ENCODE measurements at regions not wholly inside any gene's neighbourhood (a gene's known extent, or its start where the extent isn't known, plus 50 kb on each side); places are given as distances from the start of the nearest gene placed in this dataset.
"Not testable (repeated sequence)": the region's sequence is repeated elsewhere in the genome, so short reads cannot be mapped to it uniquely, and the experiment has no call there.

DNA sequence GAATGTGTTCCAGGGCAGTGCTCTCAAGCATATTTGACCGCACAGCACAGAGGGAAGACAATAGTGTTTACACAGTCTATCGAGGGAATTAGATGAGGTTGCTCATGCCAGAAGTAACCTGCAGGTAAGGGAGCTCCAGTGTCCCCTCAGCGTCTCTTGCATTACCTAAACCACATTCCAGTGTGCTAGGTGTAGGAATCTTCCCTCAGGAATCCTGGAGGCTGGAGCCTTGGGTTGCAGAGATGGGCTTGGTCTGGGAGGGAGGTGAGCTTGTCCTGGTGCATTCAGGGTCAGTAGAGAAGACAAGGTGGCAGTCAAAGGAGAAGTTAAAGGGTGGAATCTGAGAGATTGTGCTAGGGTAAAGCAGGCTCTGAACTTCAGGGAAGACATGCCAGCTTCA lies 56.3 kb downstream of the SOX14 start:
- DNase-seq, result no peak

GRCh38 chr3:137835096-137835495 lies 71.0 kb downstream of the SOX14 start:
- no peak for DNase-seq

DNA sequence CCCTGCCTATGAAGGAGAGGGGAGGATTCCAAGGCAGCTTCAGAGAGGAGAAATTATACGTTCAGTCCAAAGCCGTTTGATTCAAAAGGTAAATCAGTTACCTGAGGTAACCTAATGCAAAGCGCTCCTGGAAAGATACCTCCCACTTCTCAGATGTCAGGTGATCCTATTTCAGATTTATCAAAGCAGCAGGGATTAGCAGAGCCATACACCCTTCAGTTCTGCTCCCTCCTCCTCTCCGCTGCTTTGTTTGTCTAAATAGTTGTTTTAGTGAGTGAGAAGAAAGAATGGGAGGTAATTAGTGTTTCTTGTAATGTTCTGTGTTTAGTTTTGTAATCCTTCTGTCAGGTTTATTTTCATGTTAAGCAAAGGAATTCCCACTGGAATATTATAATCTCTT lies 81.1 kb downstream of the SOX14 start:
- DNase-seq, result no peak

- no peak for DNase-seq
Observed at GRCh38 chr3:137845666-137846065, 81.6 kb downstream of the SOX14 start.

DNA sequence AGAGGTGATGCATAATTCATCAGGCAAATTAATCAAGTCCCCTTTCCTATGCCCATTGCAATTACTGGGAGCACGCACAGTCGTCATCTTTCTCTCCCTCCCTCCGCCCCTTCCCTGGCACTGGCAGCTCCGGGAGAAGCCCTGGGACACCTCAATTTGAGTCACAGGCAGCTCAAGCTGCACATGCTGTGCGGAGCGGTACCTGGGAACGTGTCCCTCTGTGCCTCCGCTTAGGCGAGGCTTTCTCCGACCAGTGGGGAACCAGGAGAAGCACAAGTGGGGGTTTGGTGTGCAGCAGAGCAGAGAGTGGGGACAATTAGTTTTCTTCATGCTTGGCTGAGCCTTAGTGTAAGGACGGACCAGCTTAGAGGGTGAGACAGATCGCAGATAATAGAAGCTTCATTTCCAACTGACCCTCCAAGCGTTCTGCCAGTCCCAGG lies 88.3 kb downstream of the SOX14 start:
- no peak for DNase-seq

- no peak for DNase-seq
Observed at GRCh38 chr3:137854533-137855261, 90.6 kb downstream of the SOX14 start.

DNA sequence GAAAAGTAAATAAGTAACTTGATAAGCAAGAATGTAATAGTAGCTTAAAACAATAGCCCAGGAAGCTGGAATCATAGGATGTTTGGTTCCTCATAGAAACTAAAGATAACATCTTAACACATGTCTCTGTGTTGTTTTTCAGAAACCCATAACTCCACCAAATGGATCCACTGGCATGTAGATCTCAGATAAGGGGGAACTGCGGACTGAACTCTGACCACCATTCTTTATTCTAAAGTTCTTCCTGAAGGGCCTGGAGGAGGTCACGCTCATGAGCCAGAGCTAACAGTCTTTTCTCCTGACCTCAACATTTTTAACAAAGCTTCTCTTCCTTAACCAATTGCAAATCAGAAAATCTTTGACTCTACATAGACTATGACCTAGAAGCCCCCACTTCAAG lies 101.9 kb downstream of the SOX14 start:
- no peak for DNase-seq

GRCh38 chr3:137866933-137867332 lies 102.8 kb downstream of the SOX14 start:
- DNase-seq, result no peak

GRCh38 chr3:137867611-137868010 lies 103.5 kb downstream of the SOX14 start:
- DNase-seq, result no peak

- no peak for DNase-seq
Observed at GRCh38 chr3:137869022-137869421, 104.9 kb downstream of the SOX14 start.

DNA sequence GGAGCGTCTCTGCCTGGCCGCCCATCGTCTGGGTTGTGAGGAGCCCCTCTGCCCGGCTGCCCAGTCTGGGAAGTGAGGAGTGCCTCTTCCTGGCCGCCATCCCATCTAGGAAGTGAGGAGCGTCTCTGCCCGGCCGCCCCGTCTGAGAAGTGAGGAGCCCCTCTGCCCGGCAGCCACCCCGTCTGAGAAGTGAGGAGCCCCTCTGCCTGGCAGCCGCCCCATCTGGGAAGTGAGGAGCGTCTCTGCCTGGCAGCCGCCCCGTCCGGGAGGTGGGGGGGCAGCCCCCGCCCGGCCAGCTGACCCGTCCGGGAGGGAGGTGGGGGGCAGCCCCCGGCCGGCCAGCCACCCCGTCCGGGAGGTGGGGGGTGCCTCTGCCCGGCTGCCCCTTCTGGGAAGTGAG lies 108.5 kb downstream of the SOX14 start:
- not testable (repeated sequence) for DNase-seq

- not testable (repeated sequence) for DNase-seq
Observed at GRCh38 chr3:137896842-137897241, 113.1 kb upstream of the CLDN18 start.

GRCh38 chr3:137906985-137907649 lies 102.8 kb upstream of the CLDN18 start:
- DNase-seq, result no peak

GRCh38 chr3:137924628-137925027 lies 85.3 kb upstream of the CLDN18 start:
- no peak for DNase-seq

GRCh38 chr3:137925080-137925479 lies 84.9 kb upstream of the CLDN18 start:
- DNase-seq, result no peak

GRCh38 chr3:137926991-137927390 lies 83.0 kb upstream of the CLDN18 start:
- no peak for DNase-seq

DNA sequence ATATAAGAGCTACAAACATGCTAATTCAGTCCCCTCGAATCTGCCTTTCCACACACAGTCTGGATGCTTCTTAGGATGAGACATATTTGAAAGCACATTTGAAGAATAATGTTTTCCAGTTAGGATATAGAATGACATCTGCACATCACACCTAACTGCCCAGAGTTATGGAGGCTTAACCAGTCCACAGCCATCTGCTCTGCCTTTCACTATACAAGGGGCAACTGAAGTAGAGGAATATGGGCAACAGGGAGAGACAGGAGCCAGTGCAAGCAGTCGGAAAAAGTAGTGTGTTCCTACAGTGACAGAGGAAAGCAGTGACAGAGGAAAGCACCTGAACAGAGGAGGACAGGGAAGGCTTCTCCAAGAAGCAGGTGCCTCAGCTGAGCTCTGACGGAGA lies 79.0 kb upstream of the CLDN18 start:
- DNase-seq, result no peak

GRCh38 chr3:137938876-137939275 lies 71.1 kb upstream of the CLDN18 start:
- DNase-seq, result no peak

GRCh38 chr3:137944593-137944992 lies 65.4 kb upstream of the CLDN18 start:
- DNase-seq, result no peak

GRCh38 chr3:137946356-137946973 lies 63.5 kb upstream of the CLDN18 start:
- DNase-seq, result peak in 19 of 56 donors; percentile 1 to 38 (median 5)

DNA sequence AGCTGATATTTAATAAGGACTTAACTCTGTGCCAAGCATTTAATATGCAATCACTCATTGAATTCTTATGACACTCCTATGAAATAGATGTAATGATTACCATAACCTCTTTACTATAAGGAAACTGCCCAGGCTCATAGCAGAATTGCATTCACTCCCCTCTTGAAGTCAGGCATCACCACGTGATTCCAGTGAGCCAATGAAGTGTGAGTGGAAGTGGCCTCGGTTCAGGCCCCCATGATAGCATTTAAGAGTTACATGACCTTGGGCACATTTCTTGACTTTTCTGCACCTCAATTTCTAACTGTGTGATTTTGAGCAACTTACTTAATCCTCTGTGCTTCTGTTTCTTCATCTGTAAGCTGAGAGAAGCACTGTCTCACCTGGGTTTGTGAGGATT lies 62.8 kb upstream of the CLDN18 start:
- DNase-seq, result no peak

DNA sequence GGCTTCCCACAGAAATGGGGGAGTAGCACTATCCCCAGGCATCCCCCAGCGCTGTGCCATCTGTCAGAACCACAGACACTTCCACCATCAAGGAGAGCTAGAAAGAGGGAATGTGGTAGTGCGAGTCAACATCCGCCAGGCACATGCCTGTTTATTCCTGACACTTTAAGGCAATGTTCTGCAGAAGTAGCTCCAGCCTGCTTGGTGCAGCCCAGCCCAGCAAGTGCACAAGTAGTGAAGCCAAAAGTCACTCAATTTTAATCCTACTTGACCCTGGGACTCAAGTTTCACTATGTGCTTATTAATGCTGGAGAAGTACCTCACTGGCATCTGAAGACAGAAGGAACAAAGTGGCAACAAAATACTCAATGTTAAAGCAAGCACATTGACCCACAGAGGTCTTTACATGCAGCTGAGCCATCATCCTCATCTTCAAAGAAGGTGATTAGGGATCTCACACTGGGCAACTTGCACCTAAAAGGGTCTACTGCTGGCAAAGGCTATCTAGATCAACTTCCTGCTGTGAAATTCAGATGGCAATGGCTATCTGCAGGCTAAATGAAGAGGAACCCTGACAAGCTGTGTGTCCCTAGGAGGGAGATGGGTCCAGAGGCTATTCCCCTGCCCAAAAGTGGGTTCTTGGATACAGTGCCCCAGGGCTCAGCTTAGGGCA lies 61.4 kb upstream of the CLDN18 start:
- DNase-seq, result no peak
